ENCODE measurements at regions not wholly inside any gene's neighbourhood (a gene's known extent, or its start where the extent isn't known, plus 50 kb on each side); places are given as distances from the start of the nearest gene placed in this dataset.
"Not testable (repeated sequence)": the region's sequence is repeated elsewhere in the genome, so short reads cannot be mapped to it uniquely, and the experiment has no call there.

- not testable (repeated sequence) for TF ChIP-seq CTCF (IDR thresholded peaks at IDR 0.05); POLR2AphosphoS5 (IDR thresholded peaks at IDR 0.05; ENCODE audit: insufficient read depth in 1 of 2, low read depth in 1 of 2)
These were observed 781.0 kb upstream of the TPTE start for GRCh38 chr21:9740177-9740941.
